ENCODE measurements at regions not wholly inside any gene's neighbourhood (a gene's known extent, or its start where the extent isn't known, plus 50 kb on each side); places are given as distances from the start of the nearest gene placed in this dataset.
"Not testable (repeated sequence)": the region's sequence is repeated elsewhere in the genome, so short reads cannot be mapped to it uniquely, and the experiment has no call there.

- no peak for DNase-seq (ENCODE audit: low spot score)
- no peak for TF ChIP-seq CTCF (IDR thresholded peaks at IDR 0.05)
- ATAC-seq (ENCODE audit: low FRiP score): no peak
Measured at GRCh38 chr10:89975771-89976170, 274.4 kb downstream of the KIF20B start.

GRCh38 chr10:89978081-89978480 lies 276.7 kb downstream of the KIF20B start:
- ATAC-seq (ENCODE audit: low FRiP score) (no peak), DNase-seq (ENCODE audit: low spot score) (no peak)
- TF ChIP-seq CTCF (IDR thresholded peaks at IDR 0.05): no peak

GRCh38 chr10:89979726-89980125 lies 278.3 kb downstream of the KIF20B start:
- ATAC-seq (ENCODE audit: low FRiP score) (no peak), DNase-seq (ENCODE audit: low spot score) (no peak)
- TF ChIP-seq CTCF (IDR thresholded peaks at IDR 0.05): no peak

GRCh38 chr10:89980166-89980565 lies 278.8 kb downstream of the KIF20B start:
- no peak for ATAC-seq (ENCODE audit: low FRiP score)

GRCh38 chr10:89981891-89982290 lies 280.5 kb downstream of the KIF20B start:
- no peak for ATAC-seq (ENCODE audit: low FRiP score)
- no peak for TF ChIP-seq CTCF (IDR thresholded peaks at IDR 0.05)

More at GRCh38 chr10:89980166-89980565, 278.8 kb downstream of the KIF20B start:
- DNase-seq (ENCODE audit: low spot score): no peak
- no peak for TF ChIP-seq CTCF (IDR thresholded peaks at IDR 0.05)

GRCh38 chr10:89985446-89985845 lies 284.1 kb downstream of the KIF20B start:
- DNase-seq (ENCODE audit: low spot score) (no peak), ATAC-seq (ENCODE audit: low FRiP score) (no peak)
- no peak for TF ChIP-seq CTCF (IDR thresholded peaks at IDR 0.05)

More at GRCh38 chr10:89981891-89982290, 280.5 kb downstream of the KIF20B start:
- DNase-seq (ENCODE audit: low spot score): no peak

GRCh38 chr10:89988361-89988760 lies 287.0 kb downstream of the KIF20B start:
- not testable (repeated sequence) for ATAC-seq (ENCODE audit: low FRiP score); DNase-seq (ENCODE audit: low spot score)

GRCh38 chr10:89992575-89992974 lies 291.2 kb downstream of the KIF20B start:
- no peak for TF ChIP-seq CTCF (IDR thresholded peaks at IDR 0.05)
- no peak for ATAC-seq (ENCODE audit: low FRiP score)
- no peak for DNase-seq (ENCODE audit: low spot score)

Data from omental fat pad (tissue), 3 donors.